ENCODE measurements at regions not wholly inside any gene's neighbourhood (a gene's known extent, or its start where the extent isn't known, plus 50 kb on each side); places are given as distances from the start of the nearest gene placed in this dataset.
"Not testable (repeated sequence)": the region's sequence is repeated elsewhere in the genome, so short reads cannot be mapped to it uniquely, and the experiment has no call there.

GRCh38 chr5:125484272-125484741 is 737.9 kb upstream of the ZNF608 start:
- H3K36me3 ChIP-seq (ENCODE audit: insufficient read depth), result no peaks in the 10 kb centered on the region
- H3K4me3 ChIP-seq (ENCODE audit: low read depth, low read length), result no peak overlapping the region
- no peak overlapping the region for H3K27ac ChIP-seq (ENCODE audit: low read depth)
- 10% methylated on average over 3 of the region's 3 CpGs for WGBS
- H3K4me1 ChIP-seq (ENCODE audit: insufficient read depth), result no peaks in the 10 kb centered on the region
- no peak for DNase-seq (ENCODE audit: extremely low spot score)

GRCh38 chr5:125484742-125485641 is 738.6 kb upstream of the ZNF608 start:
- no peak overlapping the region for H3K4me3 ChIP-seq (ENCODE audit: low read depth, low read length)
- H3K27ac ChIP-seq (ENCODE audit: low read depth), result peak overlapping the region; percentile 28
- no peaks in the 10 kb centered on the region for H3K4me1 ChIP-seq (ENCODE audit: insufficient read depth)
- 10% methylated on average over 10 of the region's 10 CpGs for WGBS
- H3K36me3 ChIP-seq (ENCODE audit: insufficient read depth), result no peaks in the 10 kb centered on the region
- DNase-seq (ENCODE audit: extremely low spot score), result peak; percentile 95

GRCh38 chr5:125485771-125486170 is 739.3 kb upstream of the ZNF608 start:
- Histone ChIP-seq H3K27ac (ENCODE audit: low read depth) (peak overlapping the region; percentile 28), H3K4me3 (ENCODE audit: low read depth, low read length) (no peak overlapping the region), H3K4me1 (ENCODE audit: insufficient read depth) (no peaks in the 10 kb centered on the region), H3K36me3 (ENCODE audit: insufficient read depth) (no peaks in the 10 kb centered on the region)
- no peak for DNase-seq (ENCODE audit: extremely low spot score)
- WGBS, result 66% methylated on average over 3 of the region's 3 CpGs

- WGBS, result 90% methylated on average over 2 of the region's 2 CpGs
- DNase-seq (ENCODE audit: extremely low spot score), result no peak
- Histone ChIP-seq H3K4me3 (ENCODE audit: low read depth, low read length) (no peak overlapping the region), H3K4me1 (ENCODE audit: insufficient read depth) (no peaks in the 10 kb centered on the region), H3K27ac (ENCODE audit: low read depth) (no peak overlapping the region), H3K36me3 (ENCODE audit: insufficient read depth) (no peaks in the 10 kb centered on the region)
Observed at GRCh38 chr5:125486634-125487033, 740.2 kb upstream of the ZNF608 start.

GRCh38 chr5:125487231-125487630 is 740.8 kb upstream of the ZNF608 start:
- Histone ChIP-seq H3K27ac (ENCODE audit: low read depth) (peak overlapping the region; percentile 10), H3K4me1 (ENCODE audit: insufficient read depth) (no peaks in the 10 kb centered on the region), H3K4me3 (ENCODE audit: low read depth, low read length) (no peak overlapping the region), H3K36me3 (ENCODE audit: insufficient read depth) (no peaks in the 10 kb centered on the region)
- WGBS, result 77% methylated on average over 3 of the region's 3 CpGs
- no peak for DNase-seq (ENCODE audit: extremely low spot score)

GRCh38 chr5:125487652-125488051 is 741.2 kb upstream of the ZNF608 start:
- DNase-seq (ENCODE audit: extremely low spot score); H3K4me1 ChIP-seq (ENCODE audit: insufficient read depth); H3K4me3 ChIP-seq (ENCODE audit: low read depth, low read length); H3K36me3 ChIP-seq (ENCODE audit: insufficient read depth): not testable (repeated sequence)
- 92% methylated on average over 4 of the region's 4 CpGs for WGBS
- H3K27ac ChIP-seq (ENCODE audit: low read depth), result peak overlapping the region; percentile 10

GRCh38 chr5:125489146-125489545 is 742.7 kb upstream of the ZNF608 start:
- no peak for DNase-seq (ENCODE audit: extremely low spot score)
- 96% methylated on average over 2 of the region's 2 CpGs for WGBS
- H3K4me3 ChIP-seq (ENCODE audit: low read depth, low read length), result no peak overlapping the region
- no peaks in the 10 kb centered on the region for H3K4me1 ChIP-seq (ENCODE audit: insufficient read depth)
- no peak overlapping the region for H3K27ac ChIP-seq (ENCODE audit: low read depth)
- no peaks in the 10 kb centered on the region for H3K36me3 ChIP-seq (ENCODE audit: insufficient read depth)

- H3K36me3 ChIP-seq (ENCODE audit: insufficient read depth), result no peaks in the 10 kb centered on the region
- H3K27ac ChIP-seq (ENCODE audit: low read depth), result no peak overlapping the region
- WGBS, result 26% methylated on average over 3 of the region's 3 CpGs
Observed at GRCh38 chr5:125491986-125492492, 745.6 kb upstream of the ZNF608 start.

GRCh38 chr5:125492977-125493376 is 746.5 kb upstream of the ZNF608 start:
- no peaks in the 10 kb centered on the region for H3K36me3 ChIP-seq (ENCODE audit: insufficient read depth)
- no peaks in the 10 kb centered on the region for H3K4me1 ChIP-seq (ENCODE audit: insufficient read depth)
- no peak overlapping the region for H3K27ac ChIP-seq (ENCODE audit: low read depth)
- 96% methylated on average over 2 of the region's 2 CpGs for WGBS
- DNase-seq (ENCODE audit: extremely low spot score), result no peak
- H3K4me3 ChIP-seq (ENCODE audit: low read depth, low read length), result no peak overlapping the region

More at GRCh38 chr5:125491986-125492492, 745.6 kb upstream of the ZNF608 start:
- Histone ChIP-seq H3K4me1 (ENCODE audit: insufficient read depth) (no peaks in the 10 kb centered on the region), H3K4me3 (ENCODE audit: low read depth, low read length) (no peak overlapping the region)
- DNase-seq (ENCODE audit: extremely low spot score), result no peak

GRCh38 chr5:125496393-125496792 is 750.0 kb upstream of the ZNF608 start:
- DNase-seq (ENCODE audit: extremely low spot score), result no peak
- H3K4me1 ChIP-seq (ENCODE audit: insufficient read depth), result no peaks in the 10 kb centered on the region
- H3K36me3 ChIP-seq (ENCODE audit: insufficient read depth), result no peaks in the 10 kb centered on the region
- no peak overlapping the region for H3K27ac ChIP-seq (ENCODE audit: low read depth)
- no peak overlapping the region for H3K4me3 ChIP-seq (ENCODE audit: low read depth, low read length)

- Histone ChIP-seq H3K36me3 (ENCODE audit: insufficient read depth) (no peaks in the 10 kb centered on the region), H3K27ac (ENCODE audit: low read depth) (no peak overlapping the region), H3K4me1 (ENCODE audit: insufficient read depth) (no peaks in the 10 kb centered on the region), H3K4me3 (ENCODE audit: low read depth, low read length) (no peak overlapping the region)
- no peak for DNase-seq (ENCODE audit: extremely low spot score)
- 55% methylated on average over 2 of the region's 2 CpGs for WGBS
Observed at GRCh38 chr5:125497651-125498050, 751.2 kb upstream of the ZNF608 start.

GRCh38 chr5:125499636-125500332 is 753.3 kb upstream of the ZNF608 start:
- Histone ChIP-seq H3K4me1 (ENCODE audit: insufficient read depth) (no peaks in the 10 kb centered on the region), H3K36me3 (ENCODE audit: insufficient read depth) (no peaks in the 10 kb centered on the region), H3K4me3 (ENCODE audit: low read depth, low read length) (no peak overlapping the region), H3K27ac (ENCODE audit: low read depth) (no peak overlapping the region)
- 83% methylated on average over 2 of the region's 2 CpGs for WGBS
- DNase-seq (ENCODE audit: extremely low spot score), result no peak

GRCh38 chr5:125501396-125501795 is 755.0 kb upstream of the ZNF608 start:
- Histone ChIP-seq H3K4me3 (ENCODE audit: low read depth, low read length) (no peak overlapping the region), H3K36me3 (ENCODE audit: insufficient read depth) (no peaks in the 10 kb centered on the region), H3K27ac (ENCODE audit: low read depth) (no peak overlapping the region), H3K4me1 (ENCODE audit: insufficient read depth) (no peaks in the 10 kb centered on the region)
- DNase-seq (ENCODE audit: extremely low spot score), result no peak
- 46% methylated on average over 2 of the region's 2 CpGs for WGBS

- Histone ChIP-seq H3K4me1 (ENCODE audit: insufficient read depth) (no peaks in the 10 kb centered on the region), H3K4me3 (ENCODE audit: low read depth, low read length) (no peak overlapping the region), H3K27ac (ENCODE audit: low read depth) (no peak overlapping the region), H3K36me3 (ENCODE audit: insufficient read depth) (no peaks in the 10 kb centered on the region)
- no peak for DNase-seq (ENCODE audit: extremely low spot score)
- 90% methylated on average over 5 of the region's 5 CpGs for WGBS
Observed at GRCh38 chr5:125503946-125504345, 757.5 kb upstream of the ZNF608 start.

Data from urinary bladder (tissue), 3 donors.